HG02623 (cell line): ENCODE measurements at regions not wholly inside any gene's neighbourhood (a gene's known extent, or its start where the extent isn't known, plus 50 kb on each side); places are given as distances from the start of the nearest gene placed in this dataset.

Experiments used
- ATAC-seq: cut with Tn5 transposase; IDR thresholded peaks from one replicate; pipeline ENCODE4 v1.9.1; 2021; ENCODE audit warnings: moderate library complexity; ENCODE audit not compliant: unreplicated experiment

GRCh38 chr9:26579056-26579455 is 313.5 kb downstream of the CAAP1 start:
- ATAC-seq, result no peak

GRCh38 chr9:26574898-26575440 is 317.6 kb downstream of the CAAP1 start:
- ATAC-seq, result no peak

- ATAC-seq, result no peak
These were observed 318.3 kb downstream of the CAAP1 start for GRCh38 chr9:26574256-26574655.

GRCh38 chr9:26567976-26568375 is 324.6 kb downstream of the CAAP1 start:
- no peak for ATAC-seq

GRCh38 chr9:26566141-26566540 is 326.5 kb downstream of the CAAP1 start:
- ATAC-seq, result no peak

GRCh38 chr9:26565118-26565517 is 327.5 kb downstream of the CAAP1 start:
- ATAC-seq, result no peak

GRCh38 chr9:26562338-26562737 is 330.3 kb downstream of the CAAP1 start:
- ATAC-seq, result no peak

GRCh38 chr9:26561928-26562327 is 330.7 kb downstream of the CAAP1 start:
- no peak for ATAC-seq

GRCh38 chr9:26559506-26559905 is 333.1 kb downstream of the CAAP1 start:
- ATAC-seq, result no peak

GRCh38 chr9:26551971-26552370 is 340.6 kb downstream of the CAAP1 start:
- ATAC-seq, result no peak

- no peak for ATAC-seq
These were observed 341.2 kb downstream of the CAAP1 start for GRCh38 chr9:26551451-26551850.

- no peak for ATAC-seq
These were observed 343.8 kb downstream of the CAAP1 start for GRCh38 chr9:26548781-26549290.

GRCh38 chr9:26539867-26540493 is 352.6 kb downstream of the CAAP1 start:
- ATAC-seq, result no peak

GRCh38 chr9:26537211-26537610 is 355.4 kb downstream of the CAAP1 start:
- ATAC-seq, result no peak

- no peak for ATAC-seq
These were observed 357.5 kb downstream of the CAAP1 start for GRCh38 chr9:26535151-26535550.

GRCh38 chr9:26530841-26531240 is 361.8 kb downstream of the CAAP1 start:
- no peak for ATAC-seq

GRCh38 chr9:26527931-26528330 is 364.7 kb downstream of the CAAP1 start:
- no peak for ATAC-seq

GRCh38 chr9:26524267-26524666 is 368.3 kb downstream of the CAAP1 start:
- no peak for ATAC-seq

GRCh38 chr9:26523577-26523976 is 369.0 kb downstream of the CAAP1 start:
- no peak for ATAC-seq

GRCh38 chr9:26520141-26520540 is 372.5 kb downstream of the CAAP1 start:
- ATAC-seq, result no peak

- ATAC-seq, result no peak
These were observed 375.7 kb downstream of the CAAP1 start for GRCh38 chr9:26516773-26517343.

GRCh38 chr9:26513730-26514129 is 378.9 kb downstream of the CAAP1 start:
- ATAC-seq, result no peak

GRCh38 chr9:26510137-26510536 is 382.5 kb downstream of the CAAP1 start:
- no peak for ATAC-seq
